Stimulated activated CD8-positive, alpha-beta memory T cell treated with anti-CD3 and anti-CD28 coated beads, Interleukin-15, amount 100 ng/mL, for 4 hours (primary cell): ENCODE measurements at regions not wholly inside any gene's neighbourhood (a gene's known extent, or its start where the extent isn't known, plus 50 kb on each side); places are given as distances from the start of the nearest gene placed in this dataset.

Source experiments
- DNase-seq, 2 donors: peaks; one replicate each; pipeline ENCODE4 v3.0.0-alpha.2; 2020; ENCODE audit warnings: low read depth in 2 of 2

GRCh38 chr2:189267925-189268579 lies 88.5 kb upstream of the COL5A2 start:
- DNase-seq, result no peak

GRCh38 chr2:189268763-189269162 lies 89.2 kb upstream of the COL5A2 start:
- no peak for DNase-seq

- DNase-seq, result no peak
Measured at GRCh38 chr2:189273734-189274133, 94.2 kb upstream of the COL5A2 start.

- DNase-seq, result no peak
Measured at GRCh38 chr2:189274361-189274760, 94.8 kb upstream of the COL5A2 start.

- DNase-seq, result no peak
Measured at GRCh38 chr2:189276277-189276676, 96.7 kb upstream of the COL5A2 start.

DNA sequence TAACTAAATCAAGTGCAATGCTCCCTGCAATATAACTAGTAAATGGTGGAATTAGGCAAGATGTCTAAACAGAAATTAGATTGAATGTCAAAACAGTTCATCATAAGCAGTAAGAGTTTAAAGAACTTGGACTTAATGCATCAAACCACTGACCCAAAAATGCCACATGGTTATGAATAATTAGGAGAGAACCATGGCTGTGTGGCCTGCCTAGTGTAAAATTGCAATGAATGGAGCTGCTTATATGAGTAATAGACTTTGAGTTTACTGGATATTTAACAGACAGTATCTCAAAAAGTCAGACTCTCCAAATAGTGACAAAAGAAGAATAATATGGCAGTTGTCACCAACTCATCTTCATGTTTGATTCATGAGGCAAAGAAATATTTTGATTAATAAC lies 101.6 kb upstream of the COL5A2 start:
- DNase-seq, result no peak

DNA sequence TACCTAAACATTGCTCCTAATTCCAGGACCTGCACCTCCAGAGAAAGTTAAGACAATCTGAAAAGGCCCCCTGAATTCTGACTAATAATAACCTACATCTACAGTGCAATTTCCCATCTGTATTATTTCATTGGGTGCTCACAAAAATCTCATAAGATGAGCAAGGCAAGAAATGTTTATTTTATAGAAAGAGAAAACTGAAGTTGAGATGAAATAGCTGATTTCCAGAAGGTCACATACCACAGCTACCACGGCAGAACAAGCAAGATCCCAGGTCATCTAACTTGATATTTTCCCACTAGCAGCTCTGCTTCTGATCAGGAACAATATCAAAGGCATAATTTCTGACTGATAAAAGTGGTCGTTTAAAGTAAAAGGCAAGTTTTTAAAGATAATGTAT lies 105.8 kb upstream of the COL5A2 start:
- DNase-seq, result no peak

- no peak for DNase-seq
Measured at GRCh38 chr2:189285962-189286645, 106.5 kb upstream of the COL5A2 start.

DNA sequence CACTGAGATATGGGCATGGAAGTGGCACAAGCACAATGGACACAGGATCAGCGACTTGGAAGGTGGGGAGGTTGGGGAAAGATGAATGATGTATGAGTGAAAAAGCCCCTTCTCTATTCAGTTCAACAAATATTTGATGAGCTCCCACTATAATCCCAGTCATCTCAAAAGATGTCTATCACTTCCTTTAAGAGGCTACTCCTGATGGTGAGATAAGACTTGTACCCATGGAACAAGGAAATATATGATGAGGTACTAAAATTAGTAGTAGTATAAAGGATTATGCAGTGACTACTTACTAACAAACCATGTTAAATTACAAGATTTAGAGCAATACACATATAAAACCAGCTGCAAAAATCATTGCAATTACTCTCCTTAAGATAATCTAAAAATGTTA lies 107.8 kb upstream of the COL5A2 start:
- DNase-seq, result no peak

DNA sequence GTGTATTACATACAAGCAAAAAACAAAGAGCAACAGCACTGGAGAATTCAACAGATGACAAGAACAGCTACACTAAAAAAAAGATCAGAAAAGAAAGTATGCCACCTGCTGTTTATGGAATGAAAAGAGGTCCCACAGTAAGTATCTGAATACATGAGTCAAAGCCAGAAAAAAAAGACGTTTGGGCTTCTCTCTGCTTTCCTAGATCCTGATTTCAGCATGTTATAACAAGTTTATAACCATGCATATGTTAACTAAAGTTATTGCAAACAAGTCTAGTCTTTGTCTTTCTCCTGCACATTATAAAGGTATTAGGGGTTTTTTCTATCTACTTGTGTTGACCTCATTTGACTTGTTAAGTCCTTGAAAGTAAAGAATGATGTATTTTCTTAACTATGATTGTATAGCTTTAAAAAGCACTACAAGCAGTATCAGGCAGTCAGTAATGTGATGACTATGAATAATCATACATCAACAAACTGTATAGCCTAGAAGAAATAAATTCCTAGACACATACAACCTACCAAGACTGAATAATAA lies 108.5 kb upstream of the COL5A2 start:
- DNase-seq, result no peak

DNA sequence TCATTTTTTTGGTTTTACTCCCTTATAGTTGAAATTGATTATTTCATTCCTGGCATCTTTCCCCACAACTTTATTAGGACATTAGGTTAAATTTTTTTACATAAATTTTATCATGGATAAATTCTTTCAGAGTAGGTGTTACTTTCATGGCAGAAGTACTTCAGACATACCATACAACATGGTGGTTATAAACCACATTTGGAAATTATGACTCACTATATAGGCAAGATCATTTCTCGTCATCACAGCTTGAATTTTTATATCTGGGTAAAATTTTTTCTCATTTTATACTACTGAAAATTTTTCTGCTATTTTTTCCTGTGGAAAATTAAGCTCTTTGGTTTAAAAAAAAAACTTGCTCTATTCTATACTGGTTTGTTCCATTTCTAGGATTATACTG lies 111.9 kb upstream of the COL5A2 start:
- no peak for DNase-seq

- DNase-seq, result no peak
Measured at GRCh38 chr2:189293164-189293563, 113.6 kb upstream of the COL5A2 start.

- no peak for DNase-seq
Measured at GRCh38 chr2:189297446-189297845, 117.9 kb upstream of the COL5A2 start.

DNA sequence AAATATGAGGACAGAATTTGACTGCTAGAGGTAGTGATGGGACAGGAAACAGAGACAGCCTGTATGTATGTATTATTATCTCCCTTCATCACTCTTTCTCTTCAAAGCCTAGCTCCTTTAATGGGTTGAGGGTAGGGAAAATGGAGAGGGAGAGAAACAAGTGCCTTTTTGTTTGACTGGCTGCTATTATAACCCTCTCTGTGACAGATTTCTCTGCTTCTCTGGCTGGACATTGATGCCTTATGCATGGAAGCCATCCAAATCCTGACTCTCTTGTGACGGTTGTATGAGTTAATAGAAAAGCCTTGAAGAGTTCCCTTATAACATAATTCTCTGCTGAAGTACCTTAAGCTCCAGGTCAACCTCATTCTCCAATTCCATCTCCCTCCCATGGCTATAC lies 118.5 kb upstream of the COL5A2 start:
- DNase-seq, result no peak

- no peak for DNase-seq
Measured at GRCh38 chr2:189298481-189298880, 118.9 kb upstream of the COL5A2 start.

GRCh38 chr2:189299974-189300373 lies 120.4 kb upstream of the COL5A2 start:
- no peak for DNase-seq

DNA sequence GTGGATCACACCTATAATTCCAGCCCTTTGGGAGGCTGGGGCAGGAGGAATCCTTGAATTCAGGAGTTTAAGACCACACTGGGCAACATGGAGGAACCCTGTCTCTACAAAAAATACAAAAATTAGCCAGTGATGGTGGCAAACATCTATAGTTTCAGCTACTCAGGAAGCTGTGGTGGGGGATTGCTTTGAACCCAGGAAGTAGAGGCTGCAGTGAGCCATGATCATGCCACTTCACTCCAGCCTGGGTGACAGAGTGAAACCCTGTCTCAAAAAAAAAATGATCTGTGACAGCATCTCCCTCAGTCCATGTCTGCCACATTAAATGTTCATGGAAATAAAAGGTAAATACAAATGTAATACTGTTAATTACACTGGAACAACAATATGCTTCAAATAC lies 121.4 kb upstream of the COL5A2 start:
- DNase-seq, result no peak

- no peak for DNase-seq
Measured at GRCh38 chr2:189302274-189302948, 122.8 kb upstream of the COL5A2 start.

GRCh38 chr2:189304360-189304759 lies 124.8 kb upstream of the COL5A2 start:
- DNase-seq, result peak in 1 of 2 donors; percentile 27

DNA sequence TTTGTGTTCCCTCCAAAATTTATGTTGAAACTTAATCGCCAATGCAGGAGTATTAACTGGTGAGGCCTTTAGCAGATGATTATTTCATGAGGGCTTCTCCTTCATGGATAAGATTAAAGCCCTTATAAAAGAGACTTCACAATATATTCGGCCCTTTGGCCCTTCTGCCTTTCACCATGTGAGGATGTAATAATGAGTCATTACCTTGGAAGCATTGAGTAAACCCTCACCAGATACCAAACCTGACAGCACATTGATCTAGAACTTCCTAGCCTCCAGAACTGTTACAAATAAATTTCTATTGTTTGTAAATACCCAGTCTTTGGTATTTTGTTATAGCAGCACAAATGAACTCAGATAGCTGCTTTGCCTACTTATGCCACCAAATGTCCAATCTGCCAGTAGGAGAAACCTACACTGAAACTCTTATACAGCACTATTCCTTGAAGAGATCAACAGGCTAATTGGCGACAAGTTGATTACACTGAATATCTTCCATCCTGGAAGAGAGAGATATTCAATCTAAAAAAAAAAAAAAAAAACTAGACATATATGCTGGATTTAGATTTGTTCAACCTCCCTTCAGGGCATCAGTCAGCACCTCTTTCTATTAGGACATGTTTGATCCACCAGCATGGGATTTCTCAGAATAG lies 125.9 kb upstream of the COL5A2 start:
- DNase-seq, result no peak

DNA sequence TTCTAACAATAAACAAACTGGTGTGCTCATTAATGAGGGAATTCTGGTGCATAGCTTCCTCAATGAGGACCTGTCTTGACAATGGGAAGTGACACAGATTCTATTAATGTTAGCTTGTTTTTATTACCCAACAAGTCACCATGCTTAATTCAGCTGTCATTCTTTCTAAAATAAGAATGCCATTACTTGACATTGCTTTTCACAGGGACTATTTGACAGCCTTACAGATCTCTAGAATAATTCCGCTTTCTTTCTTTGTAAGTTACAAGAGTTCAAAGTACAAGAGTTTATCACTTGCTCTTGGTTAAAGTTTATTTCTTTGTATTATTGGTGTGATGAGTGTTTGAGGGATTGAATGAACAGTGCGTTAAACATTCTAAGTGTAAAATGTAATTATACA lies 127.0 kb upstream of the COL5A2 start:
- DNase-seq, result no peak

DNA sequence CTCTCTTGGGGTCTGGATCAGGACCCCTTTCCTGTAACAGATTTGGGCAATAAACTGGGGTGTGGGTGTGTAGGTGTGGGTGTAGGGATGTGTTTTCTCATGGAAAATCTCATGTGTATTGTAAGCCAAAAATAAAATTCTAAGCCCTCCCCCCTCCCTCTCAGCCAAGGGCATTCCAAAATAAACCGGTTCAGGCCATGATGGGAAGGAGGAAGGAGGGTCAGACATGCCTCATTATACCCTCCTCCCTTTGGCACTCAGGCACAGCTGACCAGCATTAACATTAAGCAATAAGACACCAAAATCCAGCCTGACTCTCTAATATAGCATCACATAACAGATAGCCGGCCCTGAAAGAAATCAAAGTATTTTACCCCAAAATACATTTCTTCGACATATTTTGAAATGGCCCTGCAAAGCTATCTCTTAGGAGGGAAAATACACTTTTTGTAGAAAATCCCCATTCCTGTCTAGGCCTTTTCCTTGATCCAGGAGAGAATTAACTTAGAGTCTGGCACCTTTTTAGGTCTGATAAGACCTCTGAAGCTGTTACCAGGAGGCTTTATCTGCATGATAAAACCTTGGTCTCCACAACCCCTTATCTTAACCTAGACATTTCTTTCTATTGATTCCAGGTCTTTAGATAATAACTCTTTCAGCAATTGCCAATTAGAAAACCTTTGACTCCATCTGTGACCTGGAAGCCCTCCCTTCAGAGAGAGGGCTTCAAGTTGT lies 128.7 kb upstream of the COL5A2 start:
- DNase-seq, result no peak
